SK-N-SH (cell line): ENCODE measurements at regions not wholly inside any gene's neighbourhood (a gene's known extent, or its start where the extent isn't known, plus 50 kb on each side); places are given as distances from the start of the nearest gene placed in this dataset.

Source experiments
- CTCF ChIA-PET: fragments of 300-600, 350-600 bp; formaldehyde crosslinking; extraction: SDS; loops from one replicate; lab custom pipeline; 2021; lab: Yijun Ruan, JAX
- POLR2A ChIA-PET: fragments of 350-600 bp; sonication (Branson Sonifier 250); formaldehyde crosslinking; extraction: SDS; loops from one replicate; lab custom pipeline; 2020; ENCODE audit warnings: antibody characterized with exemption, inconsistent platforms; lab: Yijun Ruan, JAX
- DNase-seq: peaks from one replicate; pipeline ENCODE4 v3.0.0; 2012
- H2AFZ ChIP-seq: fragments of 200-600 bp; sonication (generic); 2 replicates; pipeline ENCODE4 v1.8.1; 2016; ENCODE audit warnings: antibody characterized with exemption, mild to moderate bottlenecking, low read depth
- H3F3A ChIP-seq: fragments of 200-600 bp; sonication (generic); replicated peaks from 2 replicates; pipeline ENCODE3; 2016; ENCODE audit warnings: antibody characterized with exemption, mild to moderate bottlenecking; ENCODE audit not compliant: insufficient read depth
- H3K27ac ChIP-seq, 2 experiments: fragments of 200-500 bp in 1 of 2; fragments of 200-600 bp in 1 of 2; sonication (Bioruptor generic) in 1 of 2; sonication (generic), shearing (Covaris generic) in 1 of 2; 2 replicates each; pipeline versions ENCODE4 v1.5.1 to v1.6.1; 2014 to 2016; ENCODE audit warnings: low read depth in 2 of 2, inconsistent platforms in 1 of 2, low read length in 1 of 2, mild to moderate bottlenecking in 1 of 2, mixed read lengths in 1 of 2
- H3K27me3 ChIP-seq: fragments of 200-600 bp; sonication (generic), shearing (Covaris generic); 2 replicates; pipeline ENCODE4 v1.6.1; 2016; ENCODE audit warnings: mixed run types; ENCODE audit not compliant: insufficient read depth
- H3K36me3 ChIP-seq, 2 experiments: fragments of 200-500 bp in 1 of 2; fragments of 200-600 bp in 1 of 2; sonication (Bioruptor generic) in 1 of 2; sonication (generic) in 1 of 2; replicated peaks in 1 of 2; 2 replicates each; pipeline versions ENCODE3 to v1.5.1; 2014 to 2016; ENCODE audit warnings: low read length in 1 of 2, mild to moderate bottlenecking in 1 of 2; ENCODE audit not compliant: insufficient read depth in 2 of 2, control insufficient read depth in 1 of 2
- H3K4me1 ChIP-seq, 2 experiments: fragments of 200-500 bp in 1 of 2; fragments of 200-600 bp in 1 of 2; sonication (Bioruptor generic) in 1 of 2; sonication (generic), shearing (Covaris generic) in 1 of 2; 2 replicates each; pipeline versions ENCODE4 v1.5.1 to v1.6.1; 2014 to 2016; ENCODE audit warnings: low read depth in 1 of 2, low read length in 1 of 2, mixed run types in 1 of 2; ENCODE audit not compliant: insufficient read depth in 2 of 2, control insufficient read depth in 1 of 2
- H3K4me2 ChIP-seq: fragments of 200-600 bp; sonication (generic), shearing (Covaris generic); 2 replicates; pipeline ENCODE4 v1.6.1; 2017; ENCODE audit warnings: mixed run types
- H3K4me3 ChIP-seq, 2 experiments: fragments of 200-500 bp in 1 of 2; fragments of 200-600 bp in 1 of 2; sonication (Bioruptor generic) in 1 of 2; sonication (generic), shearing (Covaris generic) in 1 of 2; 2 replicates each; pipeline versions ENCODE4 v1.5.1 to v1.8.1; 2014 to 2016; ENCODE audit warnings: low read depth in 2 of 2, inconsistent platforms in 1 of 2, low read length in 1 of 2, mild to moderate bottlenecking in 1 of 2, mixed read lengths in 1 of 2, moderate library complexity in 1 of 2
- H3K79me2 ChIP-seq: fragments of 200-600 bp; sonication (generic); 2 replicates; pipeline ENCODE4 v1.8.1; 2017; ENCODE audit warnings: mild to moderate bottlenecking; ENCODE audit not compliant: insufficient read depth
- H3K9ac ChIP-seq: fragments of 200-600 bp; sonication (generic); 2 replicates; pipeline ENCODE4 v1.6.1; 2017; ENCODE audit warnings: mixed run types
- H3K9me2 ChIP-seq: fragments of 200-600 bp; sonication (generic); 2 replicates; pipeline ENCODE4 v1.6.1; 2017; ENCODE audit warnings: mixed run types
- H3K9me3 ChIP-seq: fragments of 200-600 bp; sonication (generic); 2 replicates; pipeline ENCODE4 v1.6.1; 2017; ENCODE audit warnings: mixed run types, mild to moderate bottlenecking, moderate library complexity
- H4K20me1 ChIP-seq: fragments of 200-600 bp; sonication (generic); 2 replicates; pipeline ENCODE4 v1.6.1; 2017; ENCODE audit warnings: mild to moderate bottlenecking, mixed run types; ENCODE audit not compliant: insufficient read depth
- EZH2phosphoT487 ChIP-seq: fragments of 200-600 bp; sonication (generic); IDR thresholded peaks from 2 replicates; pipeline ENCODE4 v1.6.1; 2017; ENCODE audit warnings: low read depth, mixed run types, mild to moderate bottlenecking, antibody characterized with exemption, moderate library complexity, borderline replicate concordance
- FOXJ3 ChIP-seq: sonication (generic); formaldehyde crosslinking; IDR thresholded peaks from 2 replicates; pipeline ENCODE4 v1.5.1; 2020; ENCODE audit warnings: mild to moderate bottlenecking, missing genetic modification reagents
- FOXM1 ChIP-seq: IDR thresholded peaks from 2 replicates; pipeline ENCODE4 v1.4.0; 2012; ENCODE audit warnings: low read depth, mild to moderate bottlenecking
- GATA2 ChIP-seq: sonication (generic); formaldehyde crosslinking; IDR thresholded peaks from 2 replicates; pipeline ENCODE4 v1.5.0; 2020; ENCODE audit warnings: mild to moderate bottlenecking, missing genetic modification reagents
- IRF3 ChIP-seq: fragments of 150-350 bp; IDR thresholded peaks from 2 replicates; pipeline ENCODE4 v1.6.1; 2016; ENCODE audit warnings: mild to moderate bottlenecking, low read depth, low read length
- JUND ChIP-seq: IDR thresholded peaks from 2 replicates; pipeline ENCODE4 v1.4.0; 2012
- MAX ChIP-seq: IDR thresholded peaks from 2 replicates; pipeline ENCODE4 v1.4.0; 2012; ENCODE audit warnings: low read depth
- MXI1 ChIP-seq: IDR thresholded peaks from 2 replicates; pipeline ENCODE4 v1.6.1; 2012; ENCODE audit warnings: mild to moderate bottlenecking, low read depth, low read length, improper control_type of control experiment
- SIN3A ChIP-seq: IDR thresholded peaks from 2 replicates; pipeline ENCODE4 v1.6.1; 2012; ENCODE audit warnings: low read depth, mild to moderate bottlenecking, low read length, moderate library complexity, borderline replicate concordance
- TAF1 ChIP-seq: IDR thresholded peaks from 2 replicates; pipeline ENCODE4 v1.6.1; 2012; ENCODE audit warnings: low read depth, mild to moderate bottlenecking, low read length, moderate library complexity, borderline replicate concordance
- TEAD4 ChIP-seq: IDR thresholded peaks from 2 replicates; pipeline ENCODE4 v1.4.0; 2012; ENCODE audit warnings: mild to moderate bottlenecking, borderline replicate concordance; ENCODE audit not compliant: insufficient read depth
- YY1 ChIP-seq: IDR thresholded peaks from 2 replicates; pipeline ENCODE4 v1.4.0; 2012; ENCODE audit warnings: low read depth, mild to moderate bottlenecking
- WGBS: methylation state at CpG from one replicate; pipeline ENCODE4 v1.1.6; 2017; ENCODE audit warnings: low lambda C conversion rate; 5-methylcytosine and 5-hydroxymethylcytosine counted together
- TF ChIP-seq, protein P1 (sequence below): fragments of 150-350 bp; IDR thresholded peaks from 2 replicates; pipeline ENCODE4 v1.6.1; 2017; ENCODE audit warnings: antibody characterized with exemption, low read length, low read depth, borderline replicate concordance
- TF ChIP-seq, protein P2 (sequence below): IDR thresholded peaks from 2 replicates; pipeline ENCODE4 v1.4.0; 2012; ENCODE audit warnings: low read depth, borderline replicate concordance
- TF ChIP-seq, protein P3 (sequence below): IDR thresholded peaks from 2 replicates; pipeline ENCODE4; 2012

DNA sequence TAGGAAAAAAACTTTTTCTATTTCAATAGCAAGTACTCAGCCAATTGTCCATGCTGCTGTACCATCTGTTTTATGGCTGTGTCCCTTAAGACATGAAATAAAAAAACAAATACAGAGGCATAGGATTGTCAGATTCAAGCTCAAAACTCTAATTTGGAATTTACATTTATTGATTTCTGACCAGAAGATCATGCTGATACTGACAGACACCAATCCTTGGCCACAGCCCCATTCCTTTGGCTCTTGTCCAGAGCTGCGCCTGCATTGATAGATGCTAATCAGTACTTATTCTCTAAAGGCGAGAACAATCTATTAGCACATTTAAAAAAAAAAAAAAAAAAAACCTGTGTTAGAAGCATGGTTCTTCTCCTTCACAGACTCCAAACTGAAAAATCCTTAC lies 384.6 kb downstream of the TMEM232 start:
- WGBS, result 67% methylated on average over 2 of the region's 2 CpGs
- CTCF ChIA-PET, result interaction anchor here (0.6 to 1.3 kb wide), 2 partner anchors 15 to 100 kb away, joined by 3 read pairs; no protein-coding TSS in a partner anchor
- no peaks in the 10 kb centered on the region for H3K36me3 ChIP-seq

GRCh38 chr5:110342683-110343082 lies 383.8 kb downstream of the TMEM232 start:
- H2AFZ ChIP-seq, result no peak overlapping the region
- TF ChIP-seq IRF3 (no peak), FOXJ3 (CRISPR knock-in tag) (no peak), FOXM1 (no peak), GATA2 (no peak), MXI1 (no peak), TAF1 (no peak), MAX (no peak)
- TF ChIP-seq, protein P1, sequence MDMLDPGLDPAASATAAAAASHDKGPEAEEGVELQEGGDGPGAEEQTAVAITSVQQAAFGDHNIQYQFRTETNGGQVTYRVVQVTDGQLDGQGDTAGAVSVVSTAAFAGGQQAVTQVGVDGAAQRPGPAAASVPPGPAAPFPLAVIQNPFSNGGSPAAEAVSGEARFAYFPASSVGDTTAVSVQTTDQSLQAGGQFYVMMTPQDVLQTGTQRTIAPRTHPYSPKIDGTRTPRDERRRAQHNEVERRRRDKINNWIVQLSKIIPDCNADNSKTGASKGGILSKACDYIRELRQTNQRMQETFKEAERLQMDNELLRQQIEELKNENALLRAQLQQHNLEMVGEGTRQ, result no peak
- TF ChIP-seq, protein P2, sequence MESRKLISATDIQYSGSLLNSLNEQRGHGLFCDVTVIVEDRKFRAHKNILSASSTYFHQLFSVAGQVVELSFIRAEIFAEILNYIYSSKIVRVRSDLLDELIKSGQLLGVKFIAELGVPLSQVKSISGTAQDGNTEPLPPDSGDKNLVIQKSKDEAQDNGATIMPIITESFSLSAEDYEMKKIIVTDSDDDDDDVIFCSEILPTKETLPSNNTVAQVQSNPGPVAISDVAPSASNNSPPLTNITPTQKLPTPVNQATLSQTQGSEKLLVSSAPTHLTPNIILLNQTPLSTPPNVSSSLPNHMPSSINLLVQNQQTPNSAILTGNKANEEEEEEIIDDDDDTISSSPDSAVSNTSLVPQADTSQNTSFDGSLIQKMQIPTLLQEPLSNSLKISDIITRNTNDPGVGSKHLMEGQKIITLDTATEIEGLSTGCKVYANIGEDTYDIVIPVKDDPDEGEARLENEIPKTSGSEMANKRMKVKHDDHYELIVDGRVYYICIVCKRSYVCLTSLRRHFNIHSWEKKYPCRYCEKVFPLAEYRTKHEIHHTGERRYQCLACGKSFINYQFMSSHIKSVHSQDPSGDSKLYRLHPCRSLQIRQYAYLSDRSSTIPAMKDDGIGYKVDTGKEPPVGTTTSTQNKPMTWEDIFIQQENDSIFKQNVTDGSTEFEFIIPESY, result no peak

More for the DNA sequence above, 384.6 kb downstream of the TMEM232 start:
- no peaks in the 10 kb centered on the region for H3K4me1 ChIP-seq
- no peaks in the 10 kb centered on the region for H3F3A ChIP-seq
- DNase-seq, result no peak
- H2AFZ ChIP-seq, result no peak overlapping the region
- no peaks in the 10 kb centered on the region for H3K9me2 ChIP-seq
- POLR2A ChIA-PET, result no interaction called here
- H3K27me3 ChIP-seq, result no peaks in the 10 kb centered on the region
- H3K9ac ChIP-seq, result no peak overlapping the region
- no peaks in the 10 kb centered on the region for H4K20me1 ChIP-seq
- no peak overlapping the region for H3K27ac ChIP-seq
- no peak for TF ChIP-seq TAF1
- TF ChIP-seq FOXJ3 (CRISPR knock-in tag), result no peak
- no peak for TF ChIP-seq TEAD4
- TF ChIP-seq, protein P1, result no peak
- TF ChIP-seq FOXM1, result no peak
- TF ChIP-seq EZH2phosphoT487, result no peak
- TF ChIP-seq, protein P3, sequence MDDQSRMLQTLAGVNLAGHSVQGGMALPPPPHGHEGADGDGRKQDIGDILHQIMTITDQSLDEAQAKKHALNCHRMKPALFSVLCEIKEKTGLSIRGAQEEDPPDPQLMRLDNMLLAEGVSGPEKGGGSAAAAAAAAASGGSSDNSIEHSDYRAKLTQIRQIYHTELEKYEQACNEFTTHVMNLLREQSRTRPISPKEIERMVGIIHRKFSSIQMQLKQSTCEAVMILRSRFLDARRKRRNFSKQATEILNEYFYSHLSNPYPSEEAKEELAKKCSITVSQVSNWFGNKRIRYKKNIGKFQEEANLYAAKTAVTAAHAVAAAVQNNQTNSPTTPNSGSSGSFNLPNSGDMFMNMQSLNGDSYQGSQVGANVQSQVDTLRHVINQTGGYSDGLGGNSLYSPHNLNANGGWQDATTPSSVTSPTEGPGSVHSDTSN, result no peak
- no peak for TF ChIP-seq SIN3A
- TF ChIP-seq YY1, result no peak
- TF ChIP-seq MAX, result no peak
- no peak for TF ChIP-seq JUND
- TF ChIP-seq, all 33 proteins: peak for 0
- no peaks in the 10 kb centered on the region for H3K79me2 ChIP-seq
- no peaks in the 10 kb centered on the region for H3K9me3 ChIP-seq
- H3K4me3 ChIP-seq, result no peak overlapping the region
- H3K4me2 ChIP-seq, result no peak overlapping the region

More at GRCh38 chr5:110342683-110343082, 383.8 kb downstream of the TMEM232 start:
- Histone ChIP-seq H4K20me1 (no peaks in the 10 kb centered on the region), H3K4me3 (no peak overlapping the region), H3F3A (no peaks in the 10 kb centered on the region), H3K4me1 (no peaks in the 10 kb centered on the region), H3K36me3 (no peaks in the 10 kb centered on the region), H3K79me2 (no peaks in the 10 kb centered on the region), H3K9ac (no peak overlapping the region), H3K27me3 (no peaks in the 10 kb centered on the region), H3K4me2 (no peak overlapping the region), H3K27ac (no peak overlapping the region), H3K9me2 (no peaks in the 10 kb centered on the region), H3K9me3 (no peaks in the 10 kb centered on the region)
- POLR2A ChIA-PET, result no interaction called here
- DNase-seq, result no peak
- 32% methylated on average over 1 of the region's 1 CpG for WGBS
- CTCF ChIA-PET, result interaction anchor here (0.6 kb wide), 1 partner anchor 100 kb away, joined by 3 read pairs; no protein-coding TSS in a partner anchor
